OCI-LY3 (cell line): ENCODE measurements at regions not wholly inside any gene's neighbourhood (a gene's known extent, or its start where the extent isn't known, plus 50 kb on each side); places are given as distances from the start of the nearest gene placed in this dataset.

Experiments
- CTCF ChIP-seq: fragments of 200-600, 300-600 bp; sonication (generic); IDR thresholded peaks from 2 replicates; pipeline ENCODE4 v1.5.1; 2014; ENCODE audit warnings: antibody characterized with exemption, low read length, low read depth
- EZH2phosphoT487 ChIP-seq: fragments of 200-600 bp; shearing (Covaris generic); IDR thresholded peaks from 2 replicates; pipeline ENCODE4 v1.6.1; 2018; ENCODE audit warnings: antibody characterized with exemption, mixed run types, low read depth

GRCh38 chr10:78846071-78846470, 222.7 kb upstream of the ZMIZ1 start:
- TF ChIP-seq CTCF, result no peak
- no peak for TF ChIP-seq EZH2phosphoT487
